Stimulated activated CD4-positive, alpha-beta T cell treated with anti-CD3 and anti-CD28 coated beads, TNF-alpha, amount 100 ng/mL, for 24 hours (primary cell): ENCODE measurements at regions not wholly inside any gene's neighbourhood (a gene's known extent, or its start where the extent isn't known, plus 50 kb on each side); places are given as distances from the start of the nearest gene placed in this dataset.

ENCODE experiments used
- DNase-seq, 3 experiments: peaks; one replicate each; pipeline ENCODE4 v3.0.0-alpha.2; 2020; ENCODE audit warnings: low read depth in 3 of 3

- DNase-seq: no peak
Observed at GRCh38 chr1:209265301-209265700, 318.2 kb upstream of the CAMK1G start.

GRCh38 chr1:209266590-209267205 lies 316.8 kb upstream of the CAMK1G start:
- DNase-seq: no peak

- no peak for DNase-seq
Observed at GRCh38 chr1:209267968-209268367, 315.5 kb upstream of the CAMK1G start.

GRCh38 chr1:209268479-209268878 lies 315.0 kb upstream of the CAMK1G start:
- no peak for DNase-seq

GRCh38 chr1:209276321-209276720 lies 307.2 kb upstream of the CAMK1G start:
- DNase-seq: no peak

- DNase-seq: no peak
Observed at GRCh38 chr1:209277662-209278061, 305.9 kb upstream of the CAMK1G start.

GRCh38 chr1:209291715-209292114 lies 291.8 kb upstream of the CAMK1G start:
- DNase-seq: no peak

- DNase-seq: no peak
Observed at GRCh38 chr1:209302779-209303568, 280.5 kb upstream of the CAMK1G start.

GRCh38 chr1:209304166-209304565 lies 279.3 kb upstream of the CAMK1G start:
- no peak for DNase-seq

GRCh38 chr1:209305221-209305954 lies 278.1 kb upstream of the CAMK1G start:
- no peak for DNase-seq

- no peak for DNase-seq
Observed at GRCh38 chr1:209307846-209308245, 275.7 kb upstream of the CAMK1G start.

GRCh38 chr1:209309198-209309597 lies 274.3 kb upstream of the CAMK1G start:
- DNase-seq: no peak

- DNase-seq: no peak
Observed at GRCh38 chr1:209311770-209312169, 271.7 kb upstream of the CAMK1G start.

GRCh38 chr1:209316929-209317328 lies 266.6 kb upstream of the CAMK1G start:
- DNase-seq: no peak

- DNase-seq: no peak
Observed at GRCh38 chr1:209318181-209319056, 265.1 kb upstream of the CAMK1G start.

GRCh38 chr1:209319057-209319432 lies 264.5 kb upstream of the CAMK1G start:
- no peak for DNase-seq

GRCh38 chr1:209319549-209319948 lies 264.0 kb upstream of the CAMK1G start:
- DNase-seq: no peak

GRCh38 chr1:209323743-209324142 lies 259.8 kb upstream of the CAMK1G start:
- no peak for DNase-seq

GRCh38 chr1:209324901-209325871 lies 258.3 kb upstream of the CAMK1G start:
- DNase-seq: no peak

GRCh38 chr1:209326076-209326475 lies 257.4 kb upstream of the CAMK1G start:
- no peak for DNase-seq

GRCh38 chr1:209326831-209327230 lies 256.7 kb upstream of the CAMK1G start:
- DNase-seq: no peak
